ENCODE measurements at regions not wholly inside any gene's neighbourhood (a gene's known extent, or its start where the extent isn't known, plus 50 kb on each side); places are given as distances from the start of the nearest gene placed in this dataset.

DNA sequence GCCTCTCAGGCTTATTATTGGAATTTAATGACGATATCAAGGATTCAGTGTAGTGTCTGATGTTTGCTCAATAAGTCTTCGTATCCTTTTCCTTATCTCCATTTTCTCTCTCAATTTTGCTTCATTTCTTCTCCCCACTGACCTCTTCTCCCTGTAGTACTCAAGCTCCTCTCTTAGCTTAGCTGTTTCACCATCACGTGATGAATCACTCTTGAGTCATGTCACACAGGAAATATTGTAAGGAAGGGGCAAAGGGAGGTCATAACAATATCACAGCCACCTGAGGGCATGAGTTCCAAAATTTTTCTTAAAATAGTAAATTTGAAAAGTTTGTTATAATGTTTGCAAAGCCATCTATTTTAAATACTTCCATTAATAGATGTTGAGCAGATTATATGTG, 392.2 kb upstream of the MARCKS start:
- no peaks in the 10 kb centered on the region for H3K27me3 ChIP-seq (ENCODE audit: insufficient read depth, poor library complexity, severe bottlenecking)
- H3K4me3 ChIP-seq (replicated peaks; ENCODE audit: insufficient read depth, low read length): no peak overlapping the region
- peak; percentile 74 to 82 for DNase-seq (ENCODE audit: low read depth in 1 of 2, low spot score in 1 of 2)
- H3K27ac ChIP-seq (replicated peaks): no peak overlapping the region
- TF ChIP-seq, protein P1, sequence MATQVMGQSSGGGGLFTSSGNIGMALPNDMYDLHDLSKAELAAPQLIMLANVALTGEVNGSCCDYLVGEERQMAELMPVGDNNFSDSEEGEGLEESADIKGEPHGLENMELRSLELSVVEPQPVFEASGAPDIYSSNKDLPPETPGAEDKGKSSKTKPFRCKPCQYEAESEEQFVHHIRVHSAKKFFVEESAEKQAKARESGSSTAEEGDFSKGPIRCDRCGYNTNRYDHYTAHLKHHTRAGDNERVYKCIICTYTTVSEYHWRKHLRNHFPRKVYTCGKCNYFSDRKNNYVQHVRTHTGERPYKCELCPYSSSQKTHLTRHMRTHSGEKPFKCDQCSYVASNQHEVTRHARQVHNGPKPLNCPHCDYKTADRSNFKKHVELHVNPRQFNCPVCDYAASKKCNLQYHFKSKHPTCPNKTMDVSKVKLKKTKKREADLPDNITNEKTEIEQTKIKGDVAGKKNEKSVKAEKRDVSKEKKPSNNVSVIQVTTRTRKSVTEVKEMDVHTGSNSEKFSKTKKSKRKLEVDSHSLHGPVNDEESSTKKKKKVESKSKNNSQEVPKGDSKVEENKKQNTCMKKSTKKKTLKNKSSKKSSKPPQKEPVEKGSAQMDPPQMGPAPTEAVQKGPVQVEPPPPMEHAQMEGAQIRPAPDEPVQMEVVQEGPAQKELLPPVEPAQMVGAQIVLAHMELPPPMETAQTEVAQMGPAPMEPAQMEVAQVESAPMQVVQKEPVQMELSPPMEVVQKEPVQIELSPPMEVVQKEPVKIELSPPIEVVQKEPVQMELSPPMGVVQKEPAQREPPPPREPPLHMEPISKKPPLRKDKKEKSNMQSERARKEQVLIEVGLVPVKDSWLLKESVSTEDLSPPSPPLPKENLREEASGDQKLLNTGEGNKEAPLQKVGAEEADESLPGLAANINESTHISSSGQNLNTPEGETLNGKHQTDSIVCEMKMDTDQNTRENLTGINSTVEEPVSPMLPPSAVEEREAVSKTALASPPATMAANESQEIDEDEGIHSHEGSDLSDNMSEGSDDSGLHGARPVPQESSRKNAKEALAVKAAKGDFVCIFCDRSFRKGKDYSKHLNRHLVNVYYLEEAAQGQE (IDR thresholded peaks at IDR 0.05; ENCODE audit: insufficient replicate concordance, low read depth): no peak
- TF ChIP-seq SPI1 (IDR thresholded peaks at IDR 0.05; ENCODE audit: borderline replicate concordance, low read depth) (no peak), GABPA (IDR thresholded peaks at IDR 0.05; ENCODE audit: low read depth) (no peak), POLR2AphosphoS5 (IDR thresholded peaks at IDR 0.05; ENCODE audit: low read depth) (no peak)
- TF ChIP-seq, protein P2, sequence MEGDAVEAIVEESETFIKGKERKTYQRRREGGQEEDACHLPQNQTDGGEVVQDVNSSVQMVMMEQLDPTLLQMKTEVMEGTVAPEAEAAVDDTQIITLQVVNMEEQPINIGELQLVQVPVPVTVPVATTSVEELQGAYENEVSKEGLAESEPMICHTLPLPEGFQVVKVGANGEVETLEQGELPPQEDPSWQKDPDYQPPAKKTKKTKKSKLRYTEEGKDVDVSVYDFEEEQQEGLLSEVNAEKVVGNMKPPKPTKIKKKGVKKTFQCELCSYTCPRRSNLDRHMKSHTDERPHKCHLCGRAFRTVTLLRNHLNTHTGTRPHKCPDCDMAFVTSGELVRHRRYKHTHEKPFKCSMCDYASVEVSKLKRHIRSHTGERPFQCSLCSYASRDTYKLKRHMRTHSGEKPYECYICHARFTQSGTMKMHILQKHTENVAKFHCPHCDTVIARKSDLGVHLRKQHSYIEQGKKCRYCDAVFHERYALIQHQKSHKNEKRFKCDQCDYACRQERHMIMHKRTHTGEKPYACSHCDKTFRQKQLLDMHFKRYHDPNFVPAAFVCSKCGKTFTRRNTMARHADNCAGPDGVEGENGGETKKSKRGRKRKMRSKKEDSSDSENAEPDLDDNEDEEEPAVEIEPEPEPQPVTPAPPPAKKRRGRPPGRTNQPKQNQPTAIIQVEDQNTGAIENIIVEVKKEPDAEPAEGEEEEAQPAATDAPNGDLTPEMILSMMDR (IDR thresholded peaks at IDR 0.05; ENCODE audit: insufficient read depth, low read length): no peak

DNA sequence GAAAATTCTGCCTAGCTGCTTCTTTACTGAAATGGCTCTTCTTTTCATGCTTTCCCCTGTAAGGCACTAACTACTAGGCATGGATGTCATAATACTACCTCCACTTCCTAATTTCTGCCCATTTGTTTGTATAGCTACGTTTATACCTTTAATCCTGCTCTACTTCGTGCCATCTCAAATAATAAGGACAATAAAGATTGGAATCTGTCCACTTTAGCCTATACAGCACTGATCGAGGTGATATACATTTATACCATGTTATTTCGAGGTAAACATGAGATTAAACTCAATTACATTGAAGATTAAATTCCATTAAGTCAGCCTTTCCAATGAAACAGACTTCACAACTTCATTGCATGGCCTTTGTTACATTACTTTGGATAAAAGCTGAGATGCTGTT, 390.6 kb upstream of the MARCKS start:
- Histone ChIP-seq H3K4me3 (replicated peaks; ENCODE audit: insufficient read depth, low read length) (no peak overlapping the region), H3K27ac (replicated peaks) (no peak overlapping the region), H3K27me3 (ENCODE audit: insufficient read depth, poor library complexity, severe bottlenecking) (no peaks in the 10 kb centered on the region)
- TF ChIP-seq, protein P2 (IDR thresholded peaks at IDR 0.05; ENCODE audit: insufficient read depth, low read length): no peak
- TF ChIP-seq SPI1 (IDR thresholded peaks at IDR 0.05; ENCODE audit: borderline replicate concordance, low read depth): peak; percentile 68; the same call in 1 of the 2 replicates
- TF ChIP-seq GABPA (IDR thresholded peaks at IDR 0.05; ENCODE audit: low read depth): no peak
- no peak for DNase-seq (ENCODE audit: low read depth in 1 of 2, low spot score in 1 of 2)

DNA sequence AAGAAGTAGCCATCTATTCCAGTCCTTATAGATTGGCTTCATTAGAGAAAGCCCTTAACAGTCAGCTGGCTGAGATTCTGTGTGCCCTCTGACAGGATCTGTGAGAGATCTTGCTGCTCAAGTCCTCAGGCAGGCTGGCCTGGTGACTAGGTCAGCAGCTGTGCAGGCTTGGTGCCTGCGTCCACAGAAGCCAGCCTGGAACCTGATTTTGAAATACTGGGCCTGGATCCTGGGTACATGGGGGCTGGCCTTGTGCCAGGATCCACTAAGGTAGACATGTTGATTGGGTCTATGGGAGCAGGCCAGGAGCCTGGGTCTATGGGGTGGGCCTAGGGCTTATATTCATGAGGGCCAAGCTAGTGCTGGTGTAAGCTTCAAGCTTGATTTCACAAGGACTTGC, 381.8 kb upstream of the MARCKS start:
- DNase-seq (ENCODE audit: low read depth in 1 of 2, low spot score in 1 of 2): no peak
- Histone ChIP-seq H3K27me3 (ENCODE audit: insufficient read depth, poor library complexity, severe bottlenecking) (no peaks in the 10 kb centered on the region), H3K27ac (replicated peaks) (no peak overlapping the region), H3K4me3 (replicated peaks; ENCODE audit: insufficient read depth, low read length) (no peak overlapping the region)
- TF ChIP-seq POLR2AphosphoS5 (IDR thresholded peaks at IDR 0.05; ENCODE audit: low read depth): no peak
- TF ChIP-seq, protein P2 (IDR thresholded peaks at IDR 0.05; ENCODE audit: insufficient read depth, low read length): no peak
- TF ChIP-seq SPI1 (IDR thresholded peaks at IDR 0.05; ENCODE audit: borderline replicate concordance, low read depth): no peak
- TF ChIP-seq, protein P1 (IDR thresholded peaks at IDR 0.05; ENCODE audit: insufficient replicate concordance, low read depth): no peak
- no peak for TF ChIP-seq GABPA (IDR thresholded peaks at IDR 0.05; ENCODE audit: low read depth)
